ENCODE measurements at regions not wholly inside any gene's neighbourhood (a gene's known extent, or its start where the extent isn't known, plus 50 kb on each side); places are given as distances from the start of the nearest gene placed in this dataset.

DNA sequence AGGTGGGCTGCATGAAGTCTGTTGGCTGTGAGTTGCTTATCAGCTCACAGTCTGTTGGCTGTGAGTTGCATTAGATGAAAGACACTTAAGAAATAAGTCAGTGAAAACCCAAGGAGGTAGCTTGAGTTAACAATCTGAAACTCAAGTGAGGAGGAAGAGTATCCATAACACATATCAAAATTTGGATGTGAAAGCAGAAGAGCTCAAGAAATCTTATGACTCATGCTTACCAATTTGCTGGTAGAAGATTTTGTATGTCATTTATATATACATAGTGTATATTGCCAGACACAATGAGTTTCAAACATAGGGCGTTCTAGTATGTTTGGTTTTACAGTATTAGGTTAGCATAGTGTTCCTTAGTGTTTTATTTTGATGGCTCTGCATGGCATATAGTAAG lies 107.4 kb downstream of the DDIT4L start:
- TF ChIP-seq, protein P1, sequence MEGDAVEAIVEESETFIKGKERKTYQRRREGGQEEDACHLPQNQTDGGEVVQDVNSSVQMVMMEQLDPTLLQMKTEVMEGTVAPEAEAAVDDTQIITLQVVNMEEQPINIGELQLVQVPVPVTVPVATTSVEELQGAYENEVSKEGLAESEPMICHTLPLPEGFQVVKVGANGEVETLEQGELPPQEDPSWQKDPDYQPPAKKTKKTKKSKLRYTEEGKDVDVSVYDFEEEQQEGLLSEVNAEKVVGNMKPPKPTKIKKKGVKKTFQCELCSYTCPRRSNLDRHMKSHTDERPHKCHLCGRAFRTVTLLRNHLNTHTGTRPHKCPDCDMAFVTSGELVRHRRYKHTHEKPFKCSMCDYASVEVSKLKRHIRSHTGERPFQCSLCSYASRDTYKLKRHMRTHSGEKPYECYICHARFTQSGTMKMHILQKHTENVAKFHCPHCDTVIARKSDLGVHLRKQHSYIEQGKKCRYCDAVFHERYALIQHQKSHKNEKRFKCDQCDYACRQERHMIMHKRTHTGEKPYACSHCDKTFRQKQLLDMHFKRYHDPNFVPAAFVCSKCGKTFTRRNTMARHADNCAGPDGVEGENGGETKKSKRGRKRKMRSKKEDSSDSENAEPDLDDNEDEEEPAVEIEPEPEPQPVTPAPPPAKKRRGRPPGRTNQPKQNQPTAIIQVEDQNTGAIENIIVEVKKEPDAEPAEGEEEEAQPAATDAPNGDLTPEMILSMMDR (IDR thresholded peaks at IDR 0.05; ENCODE audit: unreplicated experiment), result no peak
- Mint-ChIP-seq H3K36me3 (ENCODE audit: low read depth, unreplicated experiment) (no peaks in the 10 kb centered on the region), H3K4me1 (ENCODE audit: unreplicated experiment) (peaks cover 3% of the 10 kb centered on the region), H3K27ac (ENCODE audit: unreplicated experiment) (no peak overlapping the region), H3K4me3 (ENCODE audit: unreplicated experiment) (no peak overlapping the region), H3K27me3 (ENCODE audit: unreplicated experiment) (no peaks in the 10 kb centered on the region), H3K9me3 (ENCODE audit: unreplicated experiment) (no peaks in the 10 kb centered on the region)
- no peak for DNase-seq (ENCODE audit: low spot score)

DNA sequence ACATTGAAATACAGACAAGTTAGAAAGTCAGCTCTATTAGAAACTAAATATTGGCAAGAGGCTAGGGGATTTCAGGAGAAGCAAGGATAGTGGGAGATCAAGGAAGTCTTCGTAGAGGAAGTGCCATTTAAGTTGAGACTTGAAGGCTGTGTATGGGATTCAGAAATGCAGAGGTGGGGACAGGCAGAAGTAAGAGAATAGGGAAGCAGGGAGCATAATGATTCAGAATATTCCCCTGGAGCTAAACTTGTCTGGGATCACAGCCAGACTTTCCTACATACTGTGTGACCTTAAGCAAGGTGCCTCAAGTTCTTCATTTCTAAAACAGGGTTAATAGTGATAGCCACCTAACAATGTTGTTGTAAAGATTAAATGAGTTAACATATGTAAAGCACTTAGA lies 108.8 kb downstream of the DDIT4L start:
- Mint-ChIP-seq H3K9me3 (ENCODE audit: unreplicated experiment) (no peaks in the 10 kb centered on the region), H3K4me3 (ENCODE audit: unreplicated experiment) (no peak overlapping the region), H3K4me1 (ENCODE audit: unreplicated experiment) (peaks cover 3% of the 10 kb centered on the region), H3K27me3 (ENCODE audit: unreplicated experiment) (no peaks in the 10 kb centered on the region), H3K36me3 (ENCODE audit: low read depth, unreplicated experiment) (no peaks in the 10 kb centered on the region), H3K27ac (ENCODE audit: unreplicated experiment) (no peak overlapping the region)
- no peak for DNase-seq (ENCODE audit: low spot score)
- TF ChIP-seq, protein P1 (IDR thresholded peaks at IDR 0.05; ENCODE audit: unreplicated experiment), result no peak

DNA sequence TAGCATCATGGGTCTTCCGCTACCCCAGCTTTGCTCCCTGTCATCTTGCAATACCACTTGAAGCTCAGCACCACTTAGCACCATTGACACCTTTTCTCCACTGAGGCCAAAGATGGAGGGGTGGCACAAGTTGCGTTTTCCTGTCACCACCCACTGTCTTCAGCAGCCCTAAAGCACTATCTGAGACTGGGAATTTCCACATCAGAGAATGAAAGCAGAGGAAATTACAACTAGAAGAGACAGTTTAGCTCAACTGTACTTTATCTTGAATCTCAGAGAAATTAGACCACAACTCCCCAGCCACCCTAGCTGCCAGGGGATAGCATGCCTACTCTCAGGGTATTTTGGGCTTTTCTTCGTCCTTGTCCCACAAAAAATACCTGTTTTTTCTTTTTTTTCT lies 111.0 kb downstream of the DDIT4L start:
- Mint-ChIP-seq H3K27me3 (ENCODE audit: unreplicated experiment) (no peaks in the 10 kb centered on the region), H3K4me3 (ENCODE audit: unreplicated experiment) (no peak overlapping the region), H3K27ac (ENCODE audit: unreplicated experiment) (no peak overlapping the region), H3K36me3 (ENCODE audit: low read depth, unreplicated experiment) (no peaks in the 10 kb centered on the region), H3K9me3 (ENCODE audit: unreplicated experiment) (no peaks in the 10 kb centered on the region), H3K4me1 (ENCODE audit: unreplicated experiment) (peaks cover 3% of the 10 kb centered on the region)
- TF ChIP-seq, protein P1 (IDR thresholded peaks at IDR 0.05; ENCODE audit: unreplicated experiment), result no peak
- DNase-seq (ENCODE audit: low spot score), result no peak

- H3K4me3 Mint-ChIP-seq (ENCODE audit: unreplicated experiment), result no peak overlapping the region
Observed at GRCh38 chr4:100076753-100077152, 113.5 kb downstream of the DDIT4L start.

GRCh38 chr4:100075486-100076270 lies 114.6 kb downstream of the DDIT4L start:
- no peaks in the 10 kb centered on the region for H3K36me3 Mint-ChIP-seq (ENCODE audit: low read depth, unreplicated experiment)
- H3K27ac Mint-ChIP-seq (ENCODE audit: unreplicated experiment), result no peak overlapping the region
- no peaks in the 10 kb centered on the region for H3K4me1 Mint-ChIP-seq (ENCODE audit: unreplicated experiment)
- H3K9me3 Mint-ChIP-seq (ENCODE audit: unreplicated experiment), result no peaks in the 10 kb centered on the region
- H3K27me3 Mint-ChIP-seq (ENCODE audit: unreplicated experiment), result no peaks in the 10 kb centered on the region
- no peak overlapping the region for H3K4me3 Mint-ChIP-seq (ENCODE audit: unreplicated experiment)
- no peak for DNase-seq (ENCODE audit: low spot score)
- TF ChIP-seq, protein P1 (IDR thresholded peaks at IDR 0.05; ENCODE audit: unreplicated experiment), result no peak

More at GRCh38 chr4:100076753-100077152, 113.5 kb downstream of the DDIT4L start:
- Mint-ChIP-seq H3K27me3 (ENCODE audit: unreplicated experiment) (no peaks in the 10 kb centered on the region), H3K9me3 (ENCODE audit: unreplicated experiment) (no peaks in the 10 kb centered on the region), H3K36me3 (ENCODE audit: low read depth, unreplicated experiment) (no peaks in the 10 kb centered on the region), H3K27ac (ENCODE audit: unreplicated experiment) (no peak overlapping the region), H3K4me1 (ENCODE audit: unreplicated experiment) (peaks cover 3% of the 10 kb centered on the region)
- no peak for DNase-seq (ENCODE audit: low spot score)
- TF ChIP-seq, protein P1 (IDR thresholded peaks at IDR 0.05; ENCODE audit: unreplicated experiment), result no peak
